Neural cell (in vitro differentiated cells): ENCODE measurements at regions not wholly inside any gene's neighbourhood (a gene's known extent, or its start where the extent isn't known, plus 50 kb on each side); places are given as distances from the start of the nearest gene placed in this dataset.
A peak's percentile ranks its signal among the peaks of the same experiment; 100 is the strongest.
"Not testable (repeated sequence)": the region's sequence is repeated elsewhere in the genome, so short reads cannot be mapped to it uniquely, and the experiment has no call there.

Experiments used
- H2AFZ ChIP-seq: fragments of 200-600, 300-800 bp; sonication (generic), shearing (Covaris generic); 2 replicates; pipeline ENCODE4 v1.6.0; 2014; ENCODE audit warnings: low read depth, mild to moderate bottlenecking, antibody characterized with exemption, low read length, moderate library complexity
- H3F3A ChIP-seq: fragments of 200-600 bp; shearing (Covaris generic); 2 replicates; pipeline ENCODE4 v1.6.1; 2016; ENCODE audit warnings: mild to moderate bottlenecking, moderate library complexity, mixed read lengths, antibody characterized with exemption, low read length; ENCODE audit not compliant: insufficient read depth, poor library complexity, severe bottlenecking
- H3K27ac ChIP-seq: fragments of 200-600, 300-800 bp; sonication (generic), shearing (Covaris generic); 2 replicates; pipeline ENCODE4 v1.5.1; 2014; ENCODE audit warnings: mild to moderate bottlenecking, low read length, moderate library complexity
- H3K27me3 ChIP-seq: fragments of 300-800, 200-600 bp; sonication (generic), shearing (Covaris generic); 2 replicates; pipeline ENCODE4 v1.6.0; 2014; ENCODE audit warnings: mild to moderate bottlenecking, low read depth, low read length, moderate library complexity; ENCODE audit not compliant: insufficient read depth
- H3K36me3 ChIP-seq: fragments of 300-800, 200-600 bp; sonication (generic), shearing (Covaris generic); 2 replicates; pipeline ENCODE4 v1.5.1; 2014; ENCODE audit warnings: mild to moderate bottlenecking, antibody characterized with exemption, low read length, moderate library complexity; ENCODE audit not compliant: insufficient read depth
- H3K4me2 ChIP-seq: fragments of 300-800, 200-600 bp; sonication (generic), shearing (Covaris generic); 2 replicates; pipeline ENCODE4 v1.6.0; 2014; ENCODE audit warnings: mild to moderate bottlenecking, low read length
- H3K4me3 ChIP-seq: fragments of 300-800, 200-600 bp; sonication (generic), shearing (Covaris generic); 2 replicates; pipeline ENCODE4 v1.5.1; 2014; ENCODE audit warnings: mild to moderate bottlenecking, low read length, moderate library complexity
- H3K79me2 ChIP-seq: fragments of 200-600 bp; shearing (Covaris generic); replicated peaks from 2 replicates; pipeline ENCODE4 v1.6.0; 2014; ENCODE audit warnings: mild to moderate bottlenecking, low read length, moderate library complexity; ENCODE audit not compliant: insufficient read depth
- H3K9ac ChIP-seq: fragments of 300-800, 200-600 bp; sonication (generic), shearing (Covaris generic); 2 replicates; pipeline ENCODE4 v1.6.1; 2016; ENCODE audit warnings: mild to moderate bottlenecking, low read length, mixed read lengths
- H3K9me2 ChIP-seq: fragments of 200-600 bp; shearing (Covaris generic); 2 replicates; pipeline ENCODE4 v1.6.1; 2016; ENCODE audit warnings: mild to moderate bottlenecking, low read length, mixed read lengths; ENCODE audit not compliant: insufficient read depth
- H3K9me3 ChIP-seq: fragments of 200-600, 300-800 bp; sonication (generic), shearing (Covaris generic); 2 replicates; pipeline ENCODE4 v1.6.1; 2016; ENCODE audit warnings: mild to moderate bottlenecking, mixed run types, low read length, moderate library complexity, mixed read lengths
- H4K20me1 ChIP-seq: fragments of 200-600 bp; shearing (Covaris generic); 2 replicates; pipeline ENCODE4 v1.6.1; 2016; ENCODE audit warnings: mild to moderate bottlenecking, mixed run types; ENCODE audit not compliant: insufficient read depth
- EP300 ChIP-seq: fragments of 450-650 bp; conservative IDR thresholded peaks from 2 replicates; pipeline ENCODE4 v1.6.1; 2014; ENCODE audit warnings: antibody characterized with exemption, mild to moderate bottlenecking, moderate library complexity; ENCODE audit not compliant: poor library complexity, severe bottlenecking
- EZH2 ChIP-seq: fragments of 200-600, 300-800 bp; shearing (Covaris generic), sonication (generic); IDR thresholded peaks from 2 replicates; pipeline ENCODE4 v1.6.1; 2014; ENCODE audit warnings: antibody characterized with exemption, low read length, borderline replicate concordance, mild to moderate bottlenecking; ENCODE audit not compliant: insufficient read depth, poor library complexity, severe bottlenecking
- MXI1 ChIP-seq: fragments of 450-650 bp; conservative IDR thresholded peaks from 2 replicates; pipeline ENCODE4 v1.6.1; 2014; ENCODE audit warnings: antibody characterized with exemption, mild to moderate bottlenecking; ENCODE audit not compliant: poor library complexity, severe bottlenecking
- RAD21 ChIP-seq: fragments of 450-650 bp; conservative IDR thresholded peaks from 2 replicates; pipeline ENCODE4 v1.6.1; 2014; ENCODE audit warnings: antibody characterized with exemption, mild to moderate bottlenecking, moderate library complexity
- REST ChIP-seq: IDR thresholded peaks from 2 replicates; pipeline ENCODE4 v1.6.1; 2012; ENCODE audit warnings: borderline replicate concordance
- SMC3 ChIP-seq: fragments of 450-650 bp; conservative IDR thresholded peaks from 2 replicates; pipeline ENCODE4 v1.6.1; 2014; ENCODE audit warnings: antibody characterized with exemption, mild to moderate bottlenecking, moderate library complexity; ENCODE audit not compliant: poor library complexity
- TF ChIP-seq, protein P1 (sequence below): fragments of 450-650 bp; IDR thresholded peaks from 2 replicates; pipeline ENCODE4 v1.5.1; 2014; ENCODE audit warnings: antibody characterized with exemption, mild to moderate bottlenecking, moderate library complexity; ENCODE audit not compliant: poor library complexity, severe bottlenecking

DNA sequence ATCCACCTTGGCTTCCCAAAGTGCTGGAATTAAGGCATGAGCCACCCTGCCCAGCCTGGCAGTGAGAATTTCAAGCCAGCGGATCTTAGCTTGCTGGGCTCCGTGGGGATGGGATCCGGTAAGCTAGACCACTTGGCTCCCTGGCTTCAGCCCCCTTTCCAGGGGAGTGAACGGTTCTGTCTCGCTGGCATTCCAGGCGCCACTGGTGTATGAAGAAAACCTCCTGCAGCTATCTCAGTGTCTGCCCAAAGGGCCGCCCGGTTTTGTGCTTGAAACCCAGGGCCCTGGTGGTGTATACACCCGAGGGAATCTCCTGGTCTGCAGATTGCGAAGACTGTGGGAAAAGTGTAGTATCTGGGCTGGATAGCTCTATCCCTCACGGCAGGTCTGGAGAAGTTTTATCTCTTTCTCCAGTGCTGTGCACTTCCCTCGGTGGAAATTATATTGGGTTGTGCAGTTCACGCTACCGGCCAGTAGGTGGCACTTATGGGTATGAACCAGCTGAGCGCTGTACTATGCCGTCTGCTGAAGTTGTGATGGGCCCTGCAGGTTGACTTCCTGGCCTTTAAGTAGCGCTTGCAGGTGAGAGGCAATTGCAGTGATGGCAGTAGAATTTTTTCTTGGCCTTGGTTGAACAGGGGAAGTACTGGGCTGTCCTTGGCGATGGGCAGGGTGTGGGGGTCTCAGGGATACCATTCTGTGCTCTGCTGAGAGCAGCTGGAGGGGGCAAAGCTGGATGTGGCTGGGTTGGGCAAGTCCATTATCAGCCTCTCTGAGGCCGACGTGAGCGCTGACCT, 138.0 kb upstream of the MTPN start:
- H3K9me3 ChIP-seq = no peaks in the 10 kb centered on the region
- no peak overlapping the region for H2AFZ ChIP-seq
- H3F3A ChIP-seq = no peaks in the 10 kb centered on the region
- H3K27ac ChIP-seq = no peak overlapping the region
- no peak overlapping the region for H3K4me2 ChIP-seq
- H3K79me2 ChIP-seq = no peaks in the 10 kb centered on the region
- TF ChIP-seq, protein P1, sequence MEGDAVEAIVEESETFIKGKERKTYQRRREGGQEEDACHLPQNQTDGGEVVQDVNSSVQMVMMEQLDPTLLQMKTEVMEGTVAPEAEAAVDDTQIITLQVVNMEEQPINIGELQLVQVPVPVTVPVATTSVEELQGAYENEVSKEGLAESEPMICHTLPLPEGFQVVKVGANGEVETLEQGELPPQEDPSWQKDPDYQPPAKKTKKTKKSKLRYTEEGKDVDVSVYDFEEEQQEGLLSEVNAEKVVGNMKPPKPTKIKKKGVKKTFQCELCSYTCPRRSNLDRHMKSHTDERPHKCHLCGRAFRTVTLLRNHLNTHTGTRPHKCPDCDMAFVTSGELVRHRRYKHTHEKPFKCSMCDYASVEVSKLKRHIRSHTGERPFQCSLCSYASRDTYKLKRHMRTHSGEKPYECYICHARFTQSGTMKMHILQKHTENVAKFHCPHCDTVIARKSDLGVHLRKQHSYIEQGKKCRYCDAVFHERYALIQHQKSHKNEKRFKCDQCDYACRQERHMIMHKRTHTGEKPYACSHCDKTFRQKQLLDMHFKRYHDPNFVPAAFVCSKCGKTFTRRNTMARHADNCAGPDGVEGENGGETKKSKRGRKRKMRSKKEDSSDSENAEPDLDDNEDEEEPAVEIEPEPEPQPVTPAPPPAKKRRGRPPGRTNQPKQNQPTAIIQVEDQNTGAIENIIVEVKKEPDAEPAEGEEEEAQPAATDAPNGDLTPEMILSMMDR = peak; percentile 47
- TF ChIP-seq REST (no peak), MXI1 (no peak), SMC3 (peak; percentile 41), EZH2 (no peak), EP300 (no peak), RAD21 (no peak)
- H3K9ac ChIP-seq = no peak overlapping the region
- no peaks in the 10 kb centered on the region for H4K20me1 ChIP-seq
- no peak overlapping the region for H3K4me3 ChIP-seq
- no peaks in the 10 kb centered on the region for H3K9me2 ChIP-seq
- no peaks in the 10 kb centered on the region for H3K36me3 ChIP-seq
- no peaks in the 10 kb centered on the region for H3K27me3 ChIP-seq

DNA sequence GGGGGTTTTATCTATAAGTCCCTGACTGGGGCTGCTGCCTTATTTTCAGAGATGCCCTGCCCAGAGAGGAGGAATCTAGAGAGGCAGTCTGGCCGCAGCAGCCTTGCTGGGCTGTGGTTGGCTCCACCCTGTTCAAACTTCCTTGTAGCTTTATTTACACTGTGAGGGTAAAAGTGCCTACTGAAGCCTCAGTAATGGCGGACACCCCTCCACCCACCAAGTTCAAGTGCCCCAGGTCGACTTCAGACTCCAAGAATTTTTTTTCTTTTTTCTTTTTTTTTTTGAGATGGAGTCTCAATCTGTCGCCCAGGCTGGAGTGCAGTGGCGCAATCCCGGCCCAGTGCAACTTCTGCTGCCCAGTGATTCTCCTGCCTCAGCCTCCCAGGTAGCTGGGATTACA, 137.3 kb upstream of the MTPN start:
- H4K20me1 ChIP-seq, H3K36me3 ChIP-seq, H3K4me3 ChIP-seq: not testable (repeated sequence)

DNA sequence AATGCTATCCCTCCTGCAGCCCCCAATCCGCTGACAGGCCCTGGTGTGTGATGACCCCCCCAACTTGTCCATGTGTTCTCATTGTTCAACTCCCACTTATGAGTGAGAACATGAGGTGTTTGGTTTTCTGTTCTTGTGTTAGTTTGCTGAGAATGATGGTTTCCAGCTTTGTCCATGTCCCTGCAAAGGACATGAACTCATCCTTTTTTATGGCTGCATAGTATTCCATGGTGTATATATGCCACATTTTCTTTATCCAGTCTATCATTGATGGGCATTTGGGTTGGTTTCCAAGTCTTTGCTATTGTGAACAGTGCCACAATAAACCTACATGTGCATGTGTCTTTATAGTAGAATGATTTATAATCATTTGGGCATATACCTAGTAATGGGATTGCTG, 131.9 kb upstream of the MTPN start:
- not testable (repeated sequence) for H2AFZ ChIP-seq

More for the DNA sequence above, 137.3 kb upstream of the MTPN start:
- not testable (repeated sequence) for H3K27ac ChIP-seq, H3K9me3 ChIP-seq, H3K27me3 ChIP-seq, H3K79me2 ChIP-seq, H3K9me2 ChIP-seq, H3K9ac ChIP-seq, H2AFZ ChIP-seq, H3F3A ChIP-seq, H3K4me2 ChIP-seq

More for the DNA sequence above, 131.9 kb upstream of the MTPN start:
- not testable (repeated sequence) for H3K36me3 ChIP-seq, H3K27me3 ChIP-seq, H3K4me2 ChIP-seq, H3K9me2 ChIP-seq, H3K79me2 ChIP-seq, H3F3A ChIP-seq, H4K20me1 ChIP-seq, H3K27ac ChIP-seq, H3K9me3 ChIP-seq, H3K4me3 ChIP-seq, H3K9ac ChIP-seq
